Adrenal gland (tissue), 5 donors: ENCODE measurements at regions not wholly inside any gene's neighbourhood (a gene's known extent, or its start where the extent isn't known, plus 50 kb on each side); places are given as distances from the start of the nearest gene placed in this dataset.

Source experiments
- CTCF ChIP-seq, 6 experiments: fragments of 450-650 bp in 4 of 6; fragments of 200-600 bp in 2 of 6; sonication (generic) in 1 of 6; IDR thresholded peaks; 1 replicate in 5 of 6; 2 replicates in 1 of 6; pipeline versions ENCODE4 v1.5.1 to v1.8.0; 2016 to 2021; ENCODE audit warnings: antibody characterized with exemption in 6 of 6, mild to moderate bottlenecking in 2 of 6, moderate library complexity in 1 of 6
- POLR2A ChIP-seq, 2 donors: fragments of 450-650 bp; IDR thresholded peaks; one replicate each; pipeline ENCODE4 v1.6.1; 2017; ENCODE audit warnings: antibody characterized with exemption in 2 of 2, mild to moderate bottlenecking in 2 of 2, moderate library complexity in 1 of 2
- donor health status: DM: no; HTN: no; CAD: no.

DNA sequence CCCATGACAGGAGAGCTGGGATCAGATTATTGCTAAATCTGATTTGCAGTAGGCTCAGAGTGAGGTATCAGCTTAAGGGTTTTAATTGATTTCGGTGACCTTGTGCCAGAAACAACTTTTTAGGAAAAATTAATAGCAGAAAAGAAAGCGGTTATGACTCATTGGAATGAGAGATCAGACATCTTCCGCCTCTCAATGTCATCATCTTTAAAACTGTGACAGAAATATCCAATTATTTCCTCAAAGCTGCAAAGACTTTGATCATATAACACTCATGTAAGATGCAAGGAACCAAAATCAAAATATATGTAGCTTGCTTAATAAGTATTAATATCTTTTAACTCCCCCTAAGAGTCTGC, 190.1 kb upstream of the FOXF1 start:
- TF ChIP-seq CTCF (IDR thresholded peaks at IDR 0.05) (no peak), POLR2A (IDR thresholded peaks at IDR 0.05) (no peak)
